H1 (cell line): ENCODE measurements at regions not wholly inside any gene's neighbourhood (a gene's known extent, or its start where the extent isn't known, plus 50 kb on each side); places are given as distances from the start of the nearest gene placed in this dataset.

ENCODE experiments used
- CTCF ChIA-PET: fragments of 300-600 bp; sonication (Branson Sonifier 250); formaldehyde crosslinking; loops from one replicate; lab custom pipeline; 2021; ENCODE audit not compliant: partially characterized antibody; lab: Charles Lee
- POLR2A ChIA-PET: fragments of 300-600 bp; sonication (Branson Sonifier 250); formaldehyde crosslinking; loops from one replicate; lab custom pipeline; 2021; ENCODE audit warnings: inconsistent platforms; ENCODE audit not compliant: partially characterized antibody; lab: Charles Lee
- DNase-seq, 2 experiments: peaks; one replicate each; pipeline versions ENCODE4 v3.0.0 to v3.0.0-alpha.2; 2010 to 2022; ENCODE audit warnings: low spot score in 2 of 2, low read depth in 1 of 2, mixed read lengths in 1 of 2
- FAIRE-seq: peaks from 2 replicates; lab custom pipeline; 2011; peaks lifted over from hg19 to GRCh38; lab: Jason Lieb, UNC
- H2AFZ ChIP-seq: 2 replicates; pipeline ENCODE4 v1.8.1; 2012; ENCODE audit warnings: low read length, inconsistent platforms
- H2AK5ac ChIP-seq: 2 replicates; pipeline ENCODE4 v1.6.1; 2013; ENCODE audit warnings: low read depth, low read length
- H2BK120ac ChIP-seq: replicated peaks from 2 replicates; pipeline ENCODE3; 2013; ENCODE audit warnings: low read depth, low read length, inconsistent platforms
- H2BK12ac ChIP-seq: 2 replicates; pipeline ENCODE4 v1.6.1; 2013; ENCODE audit warnings: low read depth, low read length
- H2BK15ac ChIP-seq: 2 replicates; pipeline ENCODE4 v1.6.1; 2013; ENCODE audit warnings: low read length
- H2BK20ac ChIP-seq: 2 replicates; pipeline ENCODE4 v1.6.1; 2013; ENCODE audit warnings: low read length
- H2BK5ac ChIP-seq: 2 replicates; pipeline ENCODE4 v1.6.1; 2013; ENCODE audit warnings: low read depth, low read length
- H3K14ac ChIP-seq: 2 replicates; pipeline ENCODE4 v1.6.1; 2013; ENCODE audit warnings: inconsistent platforms; ENCODE audit not compliant: insufficient read length
- H3K18ac ChIP-seq: 2 replicates; pipeline ENCODE4 v1.6.1; 2013; ENCODE audit warnings: low read length; ENCODE audit errors: extremely low read depth
- H3K23ac ChIP-seq: 2 replicates; pipeline ENCODE4 v1.6.1; 2013; ENCODE audit warnings: inconsistent platforms; ENCODE audit not compliant: insufficient read length
- H3K23me2 ChIP-seq: 2 replicates; pipeline ENCODE4 v1.6.1; 2013; ENCODE audit warnings: low read depth, low read length
- H3K27ac ChIP-seq: 2 replicates; pipeline ENCODE4 v1.6.1; 2011; ENCODE audit warnings: low read depth, low read length, inconsistent platforms
- H3K27me3 ChIP-seq, 4 experiments: replicated peaks in 1 of 4; 1 replicate in 1 of 4; 2 replicates in 3 of 4; pipeline versions ENCODE4 v1.6.1 to v1.8.1; 2011 to 2013; ENCODE audit warnings: low read length in 3 of 4, mild to moderate bottlenecking in 3 of 4, inconsistent platforms in 2 of 4, mixed read lengths in 2 of 4, moderate library complexity in 1 of 4; ENCODE audit not compliant: control insufficient read depth in 3 of 4, insufficient read depth in 3 of 4; ENCODE audit errors: extremely low read depth in 1 of 4
- H3K36me3 ChIP-seq, 4 experiments: 2 replicates each; pipeline versions ENCODE4 v1.6.1 to v1.8.1; 2011 to 2013; ENCODE audit warnings: mild to moderate bottlenecking in 4 of 4, low read length in 3 of 4, moderate library complexity in 2 of 4, control low read depth in 1 of 4, inconsistent platforms in 1 of 4; ENCODE audit not compliant: insufficient read depth in 4 of 4, control insufficient read depth in 2 of 4
- H3K4ac ChIP-seq: replicated peaks from 2 replicates; pipeline ENCODE3; 2013; ENCODE audit warnings: low read length, low read depth, mixed read lengths, inconsistent platforms; ENCODE audit not compliant: insufficient read length
- H3K4me1 ChIP-seq, 4 experiments: replicated peaks in 1 of 4; 1 replicate in 1 of 4; 2 replicates in 3 of 4; pipeline versions ENCODE4 v1.6.1 to v1.8.1; 2011 to 2013; ENCODE audit warnings: low read length in 3 of 4, inconsistent platforms in 2 of 4, mixed read lengths in 1 of 4; ENCODE audit not compliant: insufficient read depth in 4 of 4, control insufficient read depth in 3 of 4
- H3K4me2 ChIP-seq, 2 experiments: 2 replicates each; pipeline versions ENCODE4 v1.6.1 to v1.8.1; 2011 to 2013; ENCODE audit warnings: low read depth in 2 of 2, low read length in 2 of 2, control low read depth in 1 of 2, inconsistent platforms in 1 of 2, mild to moderate bottlenecking in 1 of 2; ENCODE audit not compliant: insufficient read depth in 1 of 2
- H3K4me3 ChIP-seq, 4 experiments: fragments of 200-600, 300-600 bp in 1 of 4; sonication (generic), shearing (Covaris generic), sonication (Bioruptor Twin) in 1 of 4; 2 replicates each; pipeline versions ENCODE4 v1.5.1 to v1.8.1; 2011 to 2016; ENCODE audit warnings: low read length in 4 of 4, low read depth in 3 of 4, control low read depth in 2 of 4, inconsistent platforms in 2 of 4, mild to moderate bottlenecking in 2 of 4, mixed read lengths in 1 of 4, moderate library complexity in 1 of 4; ENCODE audit not compliant: insufficient read depth in 2 of 4; ENCODE audit errors: extremely low read depth in 1 of 4
- H3K56ac ChIP-seq: replicated peaks from 2 replicates; pipeline ENCODE3; 2013; ENCODE audit warnings: low read depth, mild to moderate bottlenecking, mixed read lengths, low read length, inconsistent platforms; ENCODE audit not compliant: insufficient read length
- H3K79me1 ChIP-seq: 2 replicates; pipeline ENCODE4 v1.6.1; 2013; ENCODE audit warnings: low read depth, low read length, control low read depth
- H3K79me2 ChIP-seq, 2 experiments: 2 replicates each; pipeline versions ENCODE4 v1.6.1 to v1.8.1; 2012 to 2013; ENCODE audit warnings: low read length in 2 of 2, mild to moderate bottlenecking in 2 of 2, inconsistent platforms in 1 of 2; ENCODE audit not compliant: insufficient read depth in 2 of 2, control insufficient read depth in 1 of 2
- H3K9ac ChIP-seq, 4 experiments: replicated peaks in 1 of 4; 1 replicate in 1 of 4; 2 replicates in 3 of 4; pipeline versions ENCODE4 v1.6.1 to v1.8.1; 2011 to 2013; ENCODE audit warnings: low read depth in 3 of 4, low read length in 3 of 4, control low read depth in 2 of 4, mild to moderate bottlenecking in 2 of 4, moderate library complexity in 2 of 4, inconsistent platforms in 1 of 4; ENCODE audit errors: extremely low read depth in 1 of 4
- H3K9me3 ChIP-seq, 2 experiments: 2 replicates each; pipeline versions ENCODE4 v1.6.1 to v1.8.1; 2012 to 2013; ENCODE audit warnings: mild to moderate bottlenecking in 2 of 2, moderate library complexity in 2 of 2, control low read depth in 1 of 2, inconsistent platforms in 1 of 2, low read depth in 1 of 2, low read length in 1 of 2, mixed read lengths in 1 of 2; ENCODE audit not compliant: insufficient read depth in 2 of 2
- H4K20me1 ChIP-seq, 2 experiments: replicated peaks in 1 of 2; 2 replicates each; pipeline versions ENCODE3 to v1.8.1; 2011 to 2013; ENCODE audit warnings: inconsistent platforms in 2 of 2, low read length in 2 of 2, mild to moderate bottlenecking in 1 of 2; ENCODE audit not compliant: insufficient read depth in 2 of 2, control insufficient read depth in 1 of 2
- H4K5ac ChIP-seq: 2 replicates; pipeline ENCODE4 v1.6.1; 2013; ENCODE audit warnings: low read length, low read depth, mixed read lengths, inconsistent platforms; ENCODE audit not compliant: insufficient read length
- H4K8ac ChIP-seq: 2 replicates; pipeline ENCODE4 v1.8.0; 2013; ENCODE audit warnings: mild to moderate bottlenecking, moderate library complexity, low read length, inconsistent platforms; ENCODE audit not compliant: insufficient read depth; ENCODE audit errors: extremely low read depth
- H4K91ac ChIP-seq: replicated peaks from 2 replicates; pipeline ENCODE3; 2013; ENCODE audit warnings: low read length, mixed read lengths, inconsistent platforms; ENCODE audit not compliant: insufficient read length
- USF2 ChIP-seq: IDR thresholded peaks from 2 replicates; pipeline ENCODE4 v1.6.1; 2011; ENCODE audit warnings: low read length, improper control_type of control experiment
- WGBS, 2 experiments: shearing (Covaris generic) in 1 of 2; methylation state at CpG; one replicate each; pipeline versions ENCODE4 v1.1.6 to v1.1.7; 2013 to 2015; ENCODE audit warnings: low lambda C conversion rate in 2 of 2, mixed read lengths in 2 of 2, inconsistent platforms in 1 of 2, low coverage in 1 of 2, missing lambda C conversion rate in 1 of 2; ENCODE audit not compliant: insufficient replicate concordance in 2 of 2, insufficient coverage in 1 of 2, insufficient read length in 1 of 2; ENCODE audit errors: extremely low coverage in 1 of 2, missing lambda C conversion rate in 1 of 2; 5-methylcytosine and 5-hydroxymethylcytosine counted together

- DNase-seq = no peak
- no peak for FAIRE-seq
- Histone ChIP-seq H3K18ac (no peak overlapping the region), H3K79me2 (no peaks in the 10 kb centered on the region), H4K20me1 (no peaks in the 10 kb centered on the region), H2AFZ (no peak overlapping the region), H3K36me3 (no peaks in the 10 kb centered on the region), H4K8ac (no peak overlapping the region), H2BK15ac (no peak overlapping the region), H2BK12ac (no peak overlapping the region), H3K14ac (no peak overlapping the region), H3K9ac (no peak overlapping the region), H2AK5ac (no peak overlapping the region), H3K27ac (no peak overlapping the region), H3K9me3 (no peaks in the 10 kb centered on the region), H3K23me2 (no peaks in the 10 kb centered on the region), H3K23ac (no peak overlapping the region), H4K5ac (no peak overlapping the region), H3K4me2 (no peak overlapping the region), H3K4ac (no peak overlapping the region), H4K91ac (no peak overlapping the region), H3K79me1 (no peaks in the 10 kb centered on the region), H3K27me3 (no peaks in the 10 kb centered on the region; a peak in 1 of 7 replicates), H2BK5ac (no peak overlapping the region), H3K56ac (no peak overlapping the region), H2BK20ac (no peak overlapping the region), H3K4me3 (no peak overlapping the region), H3K4me1 (peaks cover 0 to 3% (median 1%) of the 10 kb centered on the region in 4 experiments; a peak in 4 of 7 replicates), H2BK120ac (no peak overlapping the region)
- POLR2A ChIA-PET = no interaction called here
- 91% methylated on average over 2 of the region's 2 CpGs; no CpG with 5 or more reads in 1 of the 2 experiments for WGBS, 2 experiments
- CTCF ChIA-PET = no interaction called here
- TF ChIP-seq USF2 = no peak
Observed at GRCh38 chr4:138393886-138394610, 151.9 kb upstream of the SLC7A11 start.
